Ishikawa (cell line): ENCODE measurements at regions not wholly inside any gene's neighbourhood (a gene's known extent, or its start where the extent isn't known, plus 50 kb on each side); places are given as distances from the start of the nearest gene placed in this dataset.

ENCODE experiments used
- CEBPB ChIP-seq: IDR thresholded peaks from 2 replicates; pipeline ENCODE4 v1.6.1; 2012
- CREB1 ChIP-seq: IDR thresholded peaks from 2 replicates; pipeline ENCODE4 v1.6.1; 2012; ENCODE audit warnings: low read depth
- EGR1 ChIP-seq: IDR thresholded peaks from 2 replicates; pipeline ENCODE4 v1.6.1; 2012
- EP300 ChIP-seq: IDR thresholded peaks from 2 replicates; pipeline ENCODE4 v1.6.1; 2012; ENCODE audit warnings: borderline replicate concordance
- FOXM1 ChIP-seq: IDR thresholded peaks from 2 replicates; pipeline ENCODE4 v1.6.1; 2012; ENCODE audit warnings: low read depth, borderline replicate concordance
- MAX ChIP-seq: IDR thresholded peaks from 2 replicates; pipeline ENCODE4 v1.6.1; 2012
- NFIC ChIP-seq: IDR thresholded peaks from 2 replicates; pipeline ENCODE4 v1.6.1; 2012
- RAD21 ChIP-seq: IDR thresholded peaks from 2 replicates; pipeline ENCODE4 v1.6.1; 2012; ENCODE audit warnings: low read depth
- REST ChIP-seq: IDR thresholded peaks from 2 replicates; pipeline ENCODE4 v1.6.1; 2012; ENCODE audit warnings: low read depth, mild to moderate bottlenecking
- TAF1 ChIP-seq: IDR thresholded peaks from 2 replicates; pipeline ENCODE4 v1.6.1; 2012; ENCODE audit warnings: low read depth, mild to moderate bottlenecking
- TCF12 ChIP-seq: IDR thresholded peaks from 2 replicates; pipeline ENCODE4 v1.6.1; 2012; ENCODE audit warnings: low read depth
- TEAD4 ChIP-seq: IDR thresholded peaks from 2 replicates; pipeline ENCODE4 v1.6.1; 2012
- YY1 ChIP-seq: IDR thresholded peaks from 2 replicates; pipeline ENCODE4 v1.6.1; 2012; ENCODE audit warnings: low read depth
- ZBTB7A ChIP-seq: IDR thresholded peaks from 2 replicates; pipeline ENCODE4 v1.6.1; 2012; ENCODE audit warnings: low read depth
- TF ChIP-seq, protein P1 (sequence below): IDR thresholded peaks from 2 replicates; pipeline ENCODE4 v1.6.1; 2012

- TF ChIP-seq FOXM1 (no peak), MAX (no peak), TCF12 (no peak), EGR1 (no peak), TAF1 (no peak), ZBTB7A (no peak), EP300 (no peak), RAD21 (no peak), NFIC (no peak), TEAD4 (no peak), REST (no peak), CEBPB (no peak), YY1 (no peak), CREB1 (no peak)
- TF ChIP-seq, protein P1, sequence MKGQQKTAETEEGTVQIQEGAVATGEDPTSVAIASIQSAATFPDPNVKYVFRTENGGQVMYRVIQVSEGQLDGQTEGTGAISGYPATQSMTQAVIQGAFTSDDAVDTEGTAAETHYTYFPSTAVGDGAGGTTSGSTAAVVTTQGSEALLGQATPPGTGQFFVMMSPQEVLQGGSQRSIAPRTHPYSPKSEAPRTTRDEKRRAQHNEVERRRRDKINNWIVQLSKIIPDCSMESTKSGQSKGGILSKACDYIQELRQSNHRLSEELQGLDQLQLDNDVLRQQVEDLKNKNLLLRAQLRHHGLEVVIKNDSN, result no peak
These were observed 223.4 kb downstream of the DRD1 start for GRCh38 chr5:175220549-175220948.

DNA sequence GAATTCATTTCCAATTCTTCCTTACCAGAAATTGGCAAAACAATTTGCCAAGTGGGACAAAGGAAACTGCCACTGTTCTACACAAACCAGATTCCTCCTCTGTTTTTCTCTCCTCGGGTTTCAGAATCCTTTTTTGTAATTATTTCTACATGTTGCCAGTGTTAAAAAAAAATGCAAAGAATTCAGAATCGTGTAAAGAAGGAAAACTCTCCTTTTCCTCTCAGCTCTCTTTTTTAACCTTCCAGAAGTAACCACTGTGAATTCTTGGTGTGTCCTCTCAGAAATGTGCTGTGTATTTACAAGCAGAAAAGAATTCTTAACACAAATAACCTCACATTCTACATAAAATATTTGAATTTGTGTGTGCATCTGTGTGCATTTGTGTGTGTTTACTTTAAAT is 224.6 kb downstream of the DRD1 start:
- TF ChIP-seq REST (no peak), RAD21 (no peak), FOXM1 (no peak), TCF12 (no peak), NFIC (no peak), ZBTB7A (no peak), CREB1 (no peak), EP300 (no peak), TEAD4 (no peak), YY1 (no peak), MAX (no peak), EGR1 (no peak), TAF1 (no peak), CEBPB (no peak)
- TF ChIP-seq, protein P1, result no peak

- TF ChIP-seq TEAD4 (no peak), ZBTB7A (no peak), REST (no peak), TCF12 (no peak), CREB1 (no peak), NFIC (no peak), EGR1 (no peak), FOXM1 (no peak), TAF1 (no peak), YY1 (no peak), EP300 (no peak), RAD21 (no peak), CEBPB (no peak), MAX (no peak)
- TF ChIP-seq, protein P1, result no peak
These were observed 227.0 kb downstream of the DRD1 start for GRCh38 chr5:175216991-175217390.

DNA sequence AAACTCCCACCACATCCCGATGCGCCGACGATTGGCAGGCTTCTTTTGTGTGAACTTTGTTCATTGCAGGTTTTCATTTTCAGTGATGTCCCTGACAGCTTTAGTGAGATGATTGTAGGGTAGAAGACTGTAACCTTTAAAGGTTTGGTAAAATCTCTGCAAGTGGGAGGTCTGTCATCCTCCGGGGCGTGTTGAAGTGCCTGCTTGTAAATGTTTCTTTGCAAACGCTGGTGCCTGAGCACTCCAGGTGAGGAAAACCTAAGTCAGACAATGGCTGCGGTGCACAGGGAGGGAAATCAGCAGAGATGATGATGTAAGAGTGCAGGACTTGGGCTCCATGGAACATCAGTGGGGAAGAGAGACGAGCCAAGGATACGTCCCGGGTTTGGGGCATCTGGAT is 228.1 kb downstream of the DRD1 start:
- TF ChIP-seq, protein P1, result no peak
- no peak for TF ChIP-seq EP300
- TF ChIP-seq FOXM1, result no peak
- no peak for TF ChIP-seq REST
- no peak for TF ChIP-seq NFIC
- TF ChIP-seq CEBPB, result no peak
- no peak for TF ChIP-seq RAD21
- no peak for TF ChIP-seq TCF12
- TF ChIP-seq TEAD4, result no peak
- TF ChIP-seq YY1, result no peak
- TF ChIP-seq EGR1, result no peak
- TF ChIP-seq CREB1, result no peak
- no peak for TF ChIP-seq TAF1
- TF ChIP-seq MAX, result no peak
- no peak for TF ChIP-seq ZBTB7A
